GM19372 (cell line): ENCODE measurements at regions not wholly inside any gene's neighbourhood (a gene's known extent, or its start where the extent isn't known, plus 50 kb on each side); places are given as distances from the start of the nearest gene placed in this dataset.
"Not testable (repeated sequence)": the region's sequence is repeated elsewhere in the genome, so short reads cannot be mapped to it uniquely, and the experiment has no call there.

Experiments
- ATAC-seq: cut with Tn5 transposase; IDR thresholded peaks from one replicate; pipeline ENCODE4 v1.9.1; 2021; ENCODE audit warnings: mild to moderate bottlenecking, low read depth, moderate library complexity; ENCODE audit not compliant: unreplicated experiment

DNA sequence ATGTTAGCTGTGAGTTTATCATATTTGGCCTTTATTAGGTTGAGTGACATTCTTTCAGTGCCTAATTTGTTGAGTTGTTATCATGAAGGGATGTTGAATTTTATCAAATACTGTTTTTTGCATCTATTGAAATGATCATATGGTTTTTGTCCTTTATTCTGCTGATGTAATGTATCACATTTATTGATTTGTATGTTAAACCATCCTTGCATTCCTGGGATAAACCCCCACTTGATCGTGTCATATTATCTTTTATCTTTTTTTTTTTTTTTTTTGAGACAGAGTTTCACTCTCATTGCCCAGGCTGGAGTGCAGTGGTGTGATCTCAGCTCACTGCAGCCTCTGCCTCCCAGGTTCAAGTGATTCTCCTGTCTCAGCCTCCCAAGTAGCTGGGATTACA lies 51.9 kb upstream of the MFGE8 start:
- not testable (repeated sequence) for ATAC-seq

- no peak for ATAC-seq
These were observed 57.1 kb upstream of the MFGE8 start for GRCh38 chr15:88970232-88970631.

GRCh38 chr15:88974392-88974791 lies 61.2 kb upstream of the MFGE8 start:
- no peak for ATAC-seq

- no peak for ATAC-seq
These were observed 62.7 kb upstream of the MFGE8 start for GRCh38 chr15:88975891-88976290.

DNA sequence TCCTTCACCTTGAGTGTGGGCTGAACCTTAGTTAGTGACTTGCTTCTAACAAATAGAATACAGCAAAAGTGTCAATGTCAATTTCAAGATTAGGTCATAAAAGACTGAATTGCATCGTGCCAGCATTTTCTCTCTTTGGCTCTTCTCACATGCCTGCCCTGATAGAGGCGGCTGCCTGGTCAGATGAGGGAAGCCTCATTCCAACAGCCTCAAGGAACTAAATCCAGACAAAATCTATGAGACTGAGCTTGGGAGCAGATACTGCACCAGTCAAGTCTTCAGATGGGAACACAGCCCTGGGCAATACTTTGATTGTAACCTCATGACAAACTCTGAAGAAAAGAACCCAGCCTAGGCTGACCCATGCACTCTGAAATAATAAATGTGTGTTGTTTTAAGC lies 63.5 kb upstream of the MFGE8 start:
- ATAC-seq, result no peak

DNA sequence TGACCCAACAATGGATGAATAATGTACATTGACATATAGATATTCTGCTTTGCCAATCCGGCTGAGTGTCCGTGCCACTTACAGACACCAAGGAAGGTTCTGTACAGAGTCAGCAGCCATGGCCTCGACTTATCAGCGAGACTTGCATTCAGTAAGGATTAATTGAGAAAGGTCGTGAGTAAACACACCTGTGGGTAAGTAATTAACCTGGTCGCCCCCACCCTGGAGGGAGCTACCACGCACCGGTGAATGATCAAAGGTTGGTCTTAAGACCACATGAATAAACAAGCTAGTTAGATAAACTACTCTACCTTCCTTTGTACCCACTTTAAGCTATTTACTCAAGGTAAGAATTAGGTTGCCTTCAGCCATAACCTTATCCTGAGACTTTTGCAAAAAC lies 66.5 kb upstream of the MFGE8 start:
- no peak for ATAC-seq

GRCh38 chr15:88980498-88980897 lies 67.3 kb upstream of the MFGE8 start:
- ATAC-seq, result no peak

DNA sequence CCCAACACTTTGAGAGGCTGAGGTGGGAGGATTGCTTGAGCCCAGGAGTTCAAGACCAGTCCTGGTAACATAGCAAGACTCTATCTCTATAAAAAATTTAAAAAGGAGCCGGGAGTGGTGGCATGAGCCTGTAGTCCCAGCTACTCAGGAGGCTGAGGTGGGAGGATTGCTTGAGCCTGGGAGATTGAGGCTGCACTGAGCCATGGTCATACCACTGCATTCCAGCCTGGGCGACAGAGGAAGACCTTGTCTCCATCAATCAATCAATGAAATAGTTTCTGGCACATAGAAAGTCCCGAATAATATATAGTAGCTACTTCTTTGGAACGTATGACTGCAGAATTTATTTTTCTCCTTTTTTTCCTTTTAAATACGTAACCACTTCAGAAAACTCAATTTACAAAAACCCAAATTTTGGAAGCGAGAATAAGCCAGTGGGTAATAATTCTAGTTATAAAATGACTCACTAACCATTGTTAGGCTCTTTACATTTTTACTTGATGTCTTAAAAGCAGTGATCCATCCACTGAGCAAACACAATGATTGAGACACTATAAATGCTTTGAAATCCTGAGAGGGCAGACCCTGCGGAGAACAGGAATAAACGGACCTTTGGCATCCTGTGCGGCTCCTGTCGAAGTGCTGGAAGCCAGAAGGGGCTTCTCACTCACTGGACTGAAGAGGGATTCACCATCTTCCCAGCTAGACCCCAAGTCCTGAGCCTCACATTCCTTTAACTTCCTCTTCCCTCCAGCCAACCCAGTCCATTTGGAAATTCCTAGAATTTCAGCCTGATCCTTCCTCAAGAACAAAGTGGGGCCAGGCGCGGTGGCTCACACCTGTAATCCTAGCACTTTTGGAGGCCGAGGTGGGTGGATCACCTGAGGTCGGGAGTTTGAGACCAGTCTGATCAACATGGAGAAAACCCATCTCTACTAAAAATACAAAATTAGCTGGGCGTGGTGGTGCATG lies 68.4 kb upstream of the MFGE8 start:
- ATAC-seq, result no peak

- peak; percentile 97 for ATAC-seq
These were observed 69.2 kb upstream of the MFGE8 start for GRCh38 chr15:88982304-88982945.

GRCh38 chr15:88982946-88983342 lies 69.8 kb upstream of the MFGE8 start:
- no peak for ATAC-seq

DNA sequence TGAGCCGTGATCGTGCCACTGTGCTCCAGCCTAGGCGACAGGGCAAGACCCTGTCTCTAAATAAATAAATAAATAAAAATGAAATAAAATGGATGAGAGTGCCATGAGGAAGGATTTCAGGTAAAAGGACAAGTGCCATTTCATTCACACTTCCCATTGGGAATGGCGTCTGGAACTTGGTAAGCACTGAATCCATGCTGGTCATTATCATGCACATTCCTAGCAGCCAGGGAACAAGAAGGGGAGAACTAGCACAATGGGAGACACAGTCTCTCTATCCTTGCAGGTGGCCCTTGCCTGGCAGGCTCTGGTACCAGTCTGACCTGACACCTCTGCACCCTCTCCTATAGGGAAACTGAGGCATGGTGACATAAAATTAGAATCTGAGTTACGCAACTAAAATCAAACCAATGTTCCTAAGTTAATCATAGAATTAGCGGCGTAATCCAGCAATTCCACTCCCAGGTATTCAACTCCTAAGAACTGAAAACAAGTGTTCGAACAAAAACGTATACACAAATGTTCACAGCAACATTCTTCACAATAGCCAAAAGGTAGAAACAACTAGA lies 70.8 kb upstream of the MFGE8 start:
- no peak for ATAC-seq

GRCh38 chr15:88985547-88986393 lies 72.6 kb upstream of the MFGE8 start:
- ATAC-seq, result no peak

GRCh38 chr15:88986949-88987590 lies 73.9 kb upstream of the MFGE8 start:
- ATAC-seq, result no peak

DNA sequence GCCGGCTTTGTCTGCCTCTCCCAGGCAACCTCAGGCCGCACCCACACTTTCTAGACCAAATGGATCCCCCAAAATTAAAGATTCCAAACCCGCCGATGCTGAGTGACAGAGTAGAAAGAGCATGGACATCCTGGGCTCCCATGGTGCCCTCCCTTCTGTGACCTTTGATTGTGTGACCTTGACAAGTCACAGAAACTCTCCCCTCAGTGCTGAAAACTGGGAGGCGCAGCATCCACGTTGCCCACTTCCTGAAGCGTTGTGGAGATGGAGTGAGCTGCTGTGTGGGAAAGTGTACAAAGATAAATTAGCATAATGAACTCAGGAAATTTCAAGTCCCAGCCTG lies 74.4 kb upstream of the MFGE8 start:
- no peak for ATAC-seq

DNA sequence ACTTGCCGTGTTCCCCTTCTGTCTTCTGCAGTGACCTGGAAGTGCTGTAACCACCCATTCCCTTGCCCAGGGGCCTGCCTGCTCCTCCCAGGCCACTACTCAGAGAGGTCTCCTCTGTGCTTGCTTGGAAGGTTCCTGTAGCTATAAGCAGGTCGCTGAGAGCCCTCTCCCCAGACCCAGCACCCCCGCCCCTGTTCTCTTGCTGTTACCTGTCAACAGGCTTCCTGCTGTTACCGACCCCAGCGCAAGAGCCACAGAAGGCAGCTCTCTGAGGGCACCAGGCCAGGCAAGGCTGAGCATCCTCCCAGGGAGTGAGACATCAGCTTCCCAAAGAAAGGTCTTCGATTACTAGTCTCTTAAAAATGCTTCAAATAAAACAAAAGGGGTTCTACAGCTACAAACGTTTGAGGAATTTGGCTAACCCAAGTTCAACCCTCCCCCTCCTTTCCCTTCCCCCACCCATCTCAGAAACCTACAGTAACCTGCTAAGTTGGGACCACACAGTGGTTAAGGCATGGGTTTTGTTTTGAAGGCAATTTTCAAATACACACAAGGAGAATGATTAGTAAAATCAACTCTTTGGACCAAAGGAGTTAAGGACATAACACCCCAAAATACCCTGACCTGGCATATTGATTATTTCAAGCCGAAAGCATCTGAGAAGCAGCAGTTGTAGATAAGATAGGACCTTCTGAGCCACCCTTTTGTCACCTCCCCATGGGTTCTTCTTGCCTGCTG lies 74.9 kb upstream of the MFGE8 start:
- no peak for ATAC-seq

GRCh38 chr15:88989578-88989977 lies 76.4 kb upstream of the MFGE8 start:
- ATAC-seq, result no peak

DNA sequence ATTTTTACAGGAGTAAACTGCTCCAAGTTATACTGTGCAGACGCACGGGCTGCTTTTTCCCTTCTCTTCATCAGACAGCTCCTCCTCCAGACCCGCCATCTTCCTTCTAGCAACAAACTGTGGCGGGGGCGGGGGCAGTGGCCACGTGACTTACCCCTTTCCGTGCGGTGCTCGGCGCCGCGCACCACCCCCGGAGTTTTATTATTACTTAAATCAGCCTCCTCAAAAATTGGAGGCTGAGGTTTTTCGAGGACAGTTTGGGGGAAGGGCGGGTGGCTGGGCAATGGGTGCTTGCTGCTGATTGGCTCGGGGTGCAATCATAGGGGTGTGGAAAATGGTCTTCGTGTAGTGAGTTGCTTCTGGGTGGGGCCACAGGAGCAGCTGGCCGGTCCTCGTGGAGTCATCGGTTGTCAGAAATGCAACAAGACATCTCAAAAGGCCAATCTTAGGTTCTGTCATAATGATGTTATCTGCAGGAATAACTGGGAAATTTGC lies 77.1 kb upstream of the MFGE8 start:
- no peak for ATAC-seq

DNA sequence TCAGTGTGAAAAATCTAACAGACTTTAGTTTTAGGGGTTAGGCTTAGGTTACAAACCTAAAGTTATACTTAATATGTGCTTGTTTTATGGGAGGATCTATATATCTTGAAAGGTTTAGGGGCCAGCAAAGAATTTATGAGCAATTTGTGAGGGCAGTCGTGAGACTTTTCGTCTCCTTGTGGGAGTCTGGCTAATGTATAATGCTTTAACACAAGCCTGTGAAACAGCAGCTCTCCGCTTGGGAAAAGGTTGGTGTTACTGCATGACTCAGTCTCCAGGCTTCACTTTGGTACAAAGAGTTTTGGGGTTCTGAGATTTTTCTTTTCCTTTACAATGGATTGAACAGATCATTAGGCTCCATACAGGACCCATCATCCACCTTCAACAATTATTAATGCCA lies 79.0 kb upstream of the MFGE8 start:
- no peak for ATAC-seq

- no peak for ATAC-seq
These were observed 79.8 kb upstream of the MFGE8 start for GRCh38 chr15:88992912-88993376.
